Mesodermal cell (in vitro differentiated cells): ENCODE measurements at regions not wholly inside any gene's neighbourhood (a gene's known extent, or its start where the extent isn't known, plus 50 kb on each side); places are given as distances from the start of the nearest gene placed in this dataset.

ENCODE experiments used
- H3K27ac ChIP-seq: 2 replicates; pipeline ENCODE4 v1.7.0; 2013; ENCODE audit warnings: mild to moderate bottlenecking, low read depth, low read length, moderate library complexity; ENCODE audit not compliant: severe bottlenecking
- H3K36me3 ChIP-seq: 2 replicates; pipeline ENCODE4 v1.7.1; 2013; ENCODE audit warnings: mild to moderate bottlenecking, low read length, moderate library complexity; ENCODE audit not compliant: control insufficient read depth, insufficient read depth
- H3K4me1 ChIP-seq: one replicate; pipeline ENCODE4 v1.7.1; 2013; ENCODE audit warnings: mild to moderate bottlenecking, low read length; ENCODE audit not compliant: insufficient read depth, control insufficient read depth, poor library complexity, severe bottlenecking
- H3K4me3 ChIP-seq: 2 replicates; pipeline ENCODE4 v1.7.0; 2013; ENCODE audit warnings: low read length, control low read depth, mild to moderate bottlenecking; ENCODE audit not compliant: insufficient read depth, poor library complexity, severe bottlenecking; ENCODE audit errors: extremely low read depth
- H3K9me3 ChIP-seq: 2 replicates; pipeline ENCODE4 v1.7.1; 2013; ENCODE audit warnings: mild to moderate bottlenecking, low read length, moderate library complexity; ENCODE audit not compliant: control insufficient read depth
- WGBS, 2 experiments: methylation state at CpG; one replicate each; pipeline ENCODE4 v1.1.5; 2013; ENCODE audit warnings: missing lambda C conversion rate in 2 of 2; ENCODE audit not compliant: insufficient coverage in 2 of 2; 5-methylcytosine and 5-hydroxymethylcytosine counted together

GRCh38 chr5:35281613-35282012 lies 51.3 kb upstream of the PRLR start:
- WGBS, 2 experiments: 85 to 89% methylated on average over 2 of the region's 2 CpGs
- H3K36me3 ChIP-seq: no peaks in the 10 kb centered on the region
- H3K4me1 ChIP-seq: no peaks in the 10 kb centered on the region
- no peaks in the 10 kb centered on the region for H3K9me3 ChIP-seq
- no peak overlapping the region for H3K27ac ChIP-seq
- no peak overlapping the region for H3K4me3 ChIP-seq
